ENCODE measurements at regions not wholly inside any gene's neighbourhood (a gene's known extent, or its start where the extent isn't known, plus 50 kb on each side); places are given as distances from the start of the nearest gene placed in this dataset.

GRCh38 chr9:79955300-79955699 lies 383.5 kb downstream of the TLE4 start:
- no peak for DNase-seq

DNA sequence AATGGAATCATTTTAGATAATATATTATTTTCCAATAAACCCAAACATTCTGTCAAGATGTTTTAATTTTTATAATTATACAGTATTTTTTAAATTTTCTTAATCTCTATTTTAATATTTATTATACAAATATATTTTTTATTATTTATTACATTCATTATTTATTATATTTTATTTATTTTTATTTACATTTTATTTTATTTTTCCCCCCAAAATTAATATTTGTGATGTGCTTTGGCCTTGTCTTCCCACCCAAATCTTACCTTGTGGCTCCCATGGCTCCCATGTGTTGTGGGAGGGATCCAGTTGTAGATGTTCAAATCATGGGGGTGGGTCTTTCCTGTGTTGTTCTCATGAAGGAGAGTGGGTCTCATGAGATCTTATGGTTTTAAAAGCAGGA lies 382.1 kb downstream of the TLE4 start:
- DNase-seq: no peak

DNA sequence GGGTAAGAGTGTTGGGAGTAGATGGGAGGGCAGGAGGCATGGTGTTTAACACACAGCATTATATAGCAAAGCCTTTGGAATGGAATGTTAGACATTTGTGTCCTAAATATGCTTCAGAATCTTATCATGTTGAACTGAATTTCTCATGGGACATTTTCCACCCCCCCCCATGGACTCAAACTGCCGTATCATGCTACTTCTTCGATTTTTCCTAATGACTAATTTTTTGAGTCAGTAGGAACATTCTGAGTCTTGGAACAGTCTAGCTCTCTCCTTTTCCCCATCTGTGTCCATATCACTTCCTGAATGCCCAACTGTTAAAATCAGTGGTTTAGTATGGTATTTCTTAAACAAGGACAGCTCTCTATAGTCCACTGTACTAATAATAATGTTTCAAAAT lies 380.6 kb downstream of the TLE4 start:
- DNase-seq: no peak

GRCh38 chr9:79946712-79947111 lies 374.9 kb downstream of the TLE4 start:
- DNase-seq: no peak

DNA sequence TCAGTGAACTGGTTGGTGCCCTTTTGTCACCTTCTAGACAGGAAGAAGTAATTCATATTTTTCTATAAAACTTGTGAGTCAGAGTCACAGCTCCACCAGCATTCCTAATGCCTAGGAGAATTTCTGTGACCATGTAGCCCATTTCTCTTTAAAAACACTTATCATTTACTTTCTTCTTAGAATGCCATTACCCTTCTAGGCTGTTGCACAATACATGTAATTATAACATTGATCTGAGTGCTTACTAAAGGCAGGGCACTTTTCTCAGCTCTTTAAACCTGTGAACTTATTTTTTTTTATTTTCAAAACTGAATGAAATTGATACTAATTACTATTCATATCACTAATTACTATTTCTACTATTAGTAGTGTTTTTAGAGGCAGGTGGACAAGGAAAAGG lies 373.7 kb downstream of the TLE4 start:
- DNase-seq: no peak

DNA sequence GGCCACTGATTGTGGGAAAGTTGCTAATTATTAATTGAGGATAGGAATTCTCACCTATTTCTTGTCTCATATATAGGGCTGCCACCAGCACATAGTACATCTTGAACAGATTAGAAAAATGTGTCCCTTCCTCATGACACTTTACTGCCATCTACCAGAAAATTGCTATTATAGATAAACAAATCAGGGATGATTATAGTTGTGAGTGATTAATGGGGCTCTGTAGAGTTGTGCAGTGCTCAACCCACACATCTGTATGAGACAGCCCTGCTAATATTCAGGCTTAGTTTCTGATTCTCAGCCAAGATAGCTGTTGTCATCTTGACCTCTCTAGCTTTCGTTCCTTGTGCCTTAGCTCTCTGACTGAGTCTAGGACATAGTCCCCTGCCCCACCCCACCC lies 373.3 kb downstream of the TLE4 start:
- no peak for DNase-seq

GRCh38 chr9:79940919-79941318 lies 369.2 kb downstream of the TLE4 start:
- no peak for DNase-seq

GRCh38 chr9:79939819-79940218 lies 368.1 kb downstream of the TLE4 start:
- no peak for DNase-seq

- no peak for DNase-seq
These were observed 364.6 kb downstream of the TLE4 start for GRCh38 chr9:79936336-79936735.

DNA sequence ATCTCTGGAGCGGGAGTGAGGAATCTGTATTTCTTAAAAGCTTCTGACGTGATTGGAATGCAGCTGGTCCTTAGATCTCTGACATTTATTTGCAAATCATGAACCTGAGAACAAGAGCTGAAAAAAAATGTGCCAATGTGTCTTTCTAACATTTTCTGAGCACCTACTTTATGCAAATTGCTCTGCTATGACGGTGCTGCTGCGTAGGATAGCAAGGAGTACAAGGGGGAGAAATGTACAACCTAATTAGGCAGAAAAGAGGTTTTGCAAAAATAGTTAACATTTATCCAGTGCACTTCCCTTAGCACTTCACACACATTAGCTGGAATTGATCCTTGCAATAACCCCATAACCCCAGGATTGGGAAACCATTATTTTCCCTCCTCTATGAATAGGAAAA lies 357.5 kb downstream of the TLE4 start:
- no peak for DNase-seq

GRCh38 chr9:79928661-79929223 lies 357.0 kb downstream of the TLE4 start:
- no peak for DNase-seq

GRCh38 chr9:79925326-79925725 lies 353.6 kb downstream of the TLE4 start:
- no peak for DNase-seq

DNA sequence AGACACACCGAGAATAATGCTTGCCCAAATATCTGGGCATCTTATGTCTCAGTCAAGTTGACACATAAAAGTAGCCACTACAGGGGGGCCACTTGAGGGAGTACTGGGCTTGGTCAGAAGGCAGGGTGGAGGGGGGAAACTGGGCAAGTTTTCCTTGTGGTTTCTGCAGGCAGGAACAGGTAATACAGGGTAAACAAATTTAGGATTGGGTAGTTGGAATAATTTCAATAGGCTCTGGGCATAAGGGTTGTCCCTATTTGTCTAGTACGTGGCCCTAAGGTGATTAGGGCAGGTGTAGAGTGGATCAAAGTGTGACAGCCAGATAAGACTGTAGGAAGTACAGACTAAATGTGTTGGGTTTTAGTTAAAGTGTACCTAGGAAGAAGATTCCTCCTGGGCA lies 353.1 kb downstream of the TLE4 start:
- no peak for DNase-seq

GRCh38 chr9:79917421-79917820 lies 345.7 kb downstream of the TLE4 start:
- no peak for DNase-seq

GRCh38 chr9:79913867-79914266 lies 342.1 kb downstream of the TLE4 start:
- DNase-seq: no peak

- DNase-seq: no peak
These were observed 340.7 kb downstream of the TLE4 start for GRCh38 chr9:79912318-79913070.

DNA sequence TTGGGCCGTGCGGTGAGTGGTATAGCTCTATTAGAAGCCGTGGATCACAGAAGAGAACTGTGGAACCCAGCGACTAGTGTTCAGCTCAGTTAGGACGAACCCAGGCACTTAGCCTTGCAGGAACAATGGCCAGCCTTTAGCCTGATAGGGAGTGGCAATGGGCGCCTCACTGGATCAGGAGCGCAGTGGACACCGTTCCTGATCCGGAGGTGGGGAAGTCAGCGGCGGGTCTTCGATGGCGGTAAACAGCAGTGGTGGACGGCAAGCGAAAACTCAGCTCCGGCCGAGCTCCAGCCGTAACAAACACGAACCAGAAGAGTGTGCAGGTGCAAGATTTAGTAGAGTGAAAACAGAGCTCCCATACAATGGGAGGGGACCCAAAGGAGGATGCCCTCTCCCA lies 340.0 kb downstream of the TLE4 start:
- DNase-seq: no peak

DNA sequence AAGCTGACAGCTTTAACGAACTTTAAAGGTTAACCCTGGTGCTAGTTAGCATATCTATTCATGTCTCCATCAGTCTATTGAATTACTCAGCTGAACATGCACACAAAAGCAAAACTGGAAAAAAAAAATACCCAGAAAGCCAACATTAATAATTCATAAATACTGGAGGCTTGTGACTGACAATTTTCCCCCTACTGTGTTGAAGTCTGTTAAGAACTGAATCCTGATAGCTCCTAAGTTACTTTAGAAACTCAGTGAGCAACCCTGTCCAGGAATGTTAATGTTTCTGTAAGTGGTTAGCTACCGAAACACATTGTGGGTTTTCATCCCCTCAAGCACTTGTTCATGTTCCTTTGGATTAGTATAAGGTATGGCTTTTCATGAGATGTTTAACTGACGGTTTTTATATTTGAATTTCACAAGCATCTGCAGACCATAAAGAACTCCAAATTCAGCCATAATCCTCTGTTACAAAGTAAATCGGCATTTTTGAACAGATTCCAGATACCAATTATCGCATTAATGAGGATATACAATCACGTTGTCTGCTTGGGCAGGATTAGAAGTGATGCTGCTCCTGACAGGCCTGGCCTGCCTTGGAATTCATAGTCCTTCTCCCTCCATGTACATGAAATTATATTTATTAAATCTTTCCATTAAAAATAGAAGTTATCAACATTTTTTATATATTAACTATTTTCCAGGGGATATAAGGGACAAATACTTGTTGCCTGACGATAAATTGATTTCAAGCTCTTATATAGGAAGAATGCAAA lies 331.2 kb downstream of the TLE4 start:
- no peak for DNase-seq

- no peak for DNase-seq
These were observed 329.0 kb downstream of the TLE4 start for GRCh38 chr9:79900754-79901153.

DNA sequence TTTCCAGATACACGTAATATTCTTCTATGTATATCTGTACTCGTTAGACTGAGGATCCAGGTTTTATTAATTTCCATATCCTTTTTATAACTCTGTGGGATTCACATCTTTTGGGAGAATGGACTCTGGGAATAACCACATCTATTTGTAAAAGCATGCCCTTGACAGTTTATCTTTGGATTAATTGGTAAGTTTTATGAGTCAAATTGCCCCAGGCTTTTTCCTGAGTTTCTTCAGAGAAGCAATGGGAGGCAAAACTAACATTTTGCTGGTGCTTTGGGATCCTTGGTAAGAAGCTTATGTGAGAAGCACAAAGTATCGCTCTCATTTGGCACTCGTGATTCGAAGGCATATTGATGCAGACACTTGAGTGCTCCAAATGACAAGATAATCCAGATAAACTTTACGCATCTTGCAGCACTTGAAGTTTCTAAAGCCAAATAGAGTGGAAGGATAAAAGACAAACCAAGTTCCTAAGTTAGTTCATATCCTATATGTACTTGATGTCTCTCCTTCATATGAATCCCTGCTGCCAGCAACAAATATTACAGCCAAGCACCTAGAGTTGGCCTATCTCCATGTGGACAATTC lies 324.7 kb downstream of the TLE4 start:
- no peak for DNase-seq

DNA sequence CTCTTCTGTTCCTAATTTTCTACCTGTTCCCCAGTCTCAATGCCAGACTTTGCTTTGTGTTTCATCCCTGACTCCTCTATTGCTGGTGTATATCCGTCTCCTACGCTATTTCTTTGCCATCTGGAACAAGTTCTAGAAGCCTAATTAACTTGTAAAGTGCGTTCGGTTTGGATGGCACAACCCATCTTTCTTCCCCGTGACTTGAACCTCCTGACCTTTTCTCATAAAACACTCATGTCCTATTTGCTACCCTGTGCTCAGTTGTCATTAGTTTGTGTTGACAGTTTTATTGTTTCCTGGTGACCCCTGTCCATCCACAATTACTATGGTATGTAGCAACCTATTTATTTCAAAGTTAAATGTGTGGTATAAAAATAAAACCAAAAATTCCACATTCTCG lies 323.5 kb downstream of the TLE4 start:
- DNase-seq: peak; percentile 4

GRCh38 chr9:79889369-79889768 lies 317.6 kb downstream of the TLE4 start:
- DNase-seq: no peak

DNA sequence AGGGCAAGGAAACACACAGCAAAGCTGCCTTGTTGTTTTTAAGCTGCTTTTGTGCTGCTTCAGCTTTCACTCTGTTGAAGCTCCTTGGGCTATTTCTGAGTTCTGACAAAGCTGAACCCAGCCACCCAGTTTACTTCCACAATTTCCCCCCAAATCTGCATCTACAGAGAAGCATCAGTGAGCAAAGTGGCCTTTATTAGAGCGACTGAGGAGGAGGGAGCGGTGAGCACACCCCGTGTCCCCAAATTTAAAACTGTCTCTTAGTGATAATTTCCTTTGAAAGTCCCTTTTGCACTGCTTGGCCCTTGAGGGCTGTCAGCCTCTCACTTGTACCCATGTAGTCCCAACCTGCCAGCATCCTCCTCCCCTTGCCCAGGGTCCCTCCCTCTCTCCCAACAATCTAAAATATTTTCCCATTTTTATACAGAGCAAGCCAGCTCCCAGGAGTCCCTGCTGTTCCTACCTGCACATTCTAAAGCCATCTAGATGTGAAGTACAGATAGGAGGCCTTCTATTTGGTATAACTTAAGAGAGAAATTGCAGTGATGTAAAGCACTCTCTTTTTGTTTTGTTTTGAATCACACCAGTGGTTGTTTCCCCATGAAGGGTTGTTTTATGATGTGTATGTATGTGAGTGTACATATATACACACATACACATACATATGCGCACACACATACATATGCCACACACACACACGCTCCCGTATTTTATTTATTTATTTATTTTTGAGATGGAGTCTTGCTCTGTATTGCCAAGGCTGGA lies 313.5 kb downstream of the TLE4 start:
- no peak for DNase-seq

Data from NCI-H2227 treated with DMSO at 0.1 percent for 48 hours (cell line).